D341Med (cell line): ENCODE measurements at regions not wholly inside any gene's neighbourhood (a gene's known extent, or its start where the extent isn't known, plus 50 kb on each side); places are given as distances from the start of the nearest gene placed in this dataset.
"Not testable (repeated sequence)": the region's sequence is repeated elsewhere in the genome, so short reads cannot be mapped to it uniquely, and the experiment has no call there.

Source experiments
- DNase-seq: peaks from one replicate; pipeline ENCODE4 v3.0.0; 2012; ENCODE audit warnings: low spot score

DNA sequence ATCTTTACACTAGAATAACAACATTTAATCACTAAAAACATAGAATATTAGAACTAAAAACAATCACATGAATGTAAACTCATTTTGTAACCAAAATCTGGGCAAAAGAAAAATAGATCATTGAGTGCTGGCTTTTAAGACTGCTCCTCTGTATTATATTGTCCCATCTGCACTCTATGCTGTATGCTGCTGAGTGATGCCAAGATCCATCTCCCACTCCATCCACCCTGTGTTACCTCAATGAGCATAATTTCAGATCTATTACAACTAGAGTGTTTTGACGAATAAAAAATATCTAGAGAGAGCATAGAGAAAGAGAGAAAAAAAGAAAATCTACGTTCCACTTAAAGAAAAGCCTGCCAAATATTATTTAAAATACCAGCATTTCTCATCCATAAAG lies 1060.4 kb downstream of the ZPLD1 start:
- no peak for DNase-seq

DNA sequence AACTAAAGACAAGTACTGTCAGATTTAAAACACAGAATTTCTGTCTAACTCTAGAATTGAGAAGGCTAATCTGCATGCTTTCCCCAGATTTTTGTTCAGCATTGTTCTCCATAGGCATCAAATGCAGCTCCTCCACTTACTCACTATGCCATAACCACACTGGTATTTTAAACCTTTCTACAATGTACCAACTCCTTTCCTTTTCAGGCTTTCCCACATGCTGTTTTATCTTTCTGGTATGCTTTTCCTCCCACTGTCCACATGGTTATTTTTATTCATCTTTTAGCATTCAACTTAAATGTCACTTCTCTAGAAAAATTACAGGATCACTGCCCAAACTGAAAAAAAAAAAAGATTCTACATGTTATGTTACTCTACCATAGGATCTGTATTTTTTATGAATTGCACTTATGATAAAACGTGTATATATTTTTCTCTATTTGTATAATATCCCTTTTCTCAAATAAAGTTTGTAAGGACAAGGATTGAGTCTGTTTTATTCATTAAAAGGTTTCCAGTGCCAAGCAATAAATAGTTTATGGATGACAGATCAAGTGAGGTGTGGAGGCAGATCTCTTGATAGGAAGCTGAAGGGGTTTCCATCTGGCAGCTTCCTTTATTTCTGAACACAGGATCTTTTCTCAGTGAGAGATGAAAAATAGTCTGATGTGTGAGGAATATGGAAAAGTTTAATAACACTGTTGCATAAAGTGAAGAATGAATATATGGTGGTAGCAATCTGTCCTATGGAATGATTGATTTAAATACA lies 1064.5 kb downstream of the ZPLD1 start:
- DNase-seq, result no peak

DNA sequence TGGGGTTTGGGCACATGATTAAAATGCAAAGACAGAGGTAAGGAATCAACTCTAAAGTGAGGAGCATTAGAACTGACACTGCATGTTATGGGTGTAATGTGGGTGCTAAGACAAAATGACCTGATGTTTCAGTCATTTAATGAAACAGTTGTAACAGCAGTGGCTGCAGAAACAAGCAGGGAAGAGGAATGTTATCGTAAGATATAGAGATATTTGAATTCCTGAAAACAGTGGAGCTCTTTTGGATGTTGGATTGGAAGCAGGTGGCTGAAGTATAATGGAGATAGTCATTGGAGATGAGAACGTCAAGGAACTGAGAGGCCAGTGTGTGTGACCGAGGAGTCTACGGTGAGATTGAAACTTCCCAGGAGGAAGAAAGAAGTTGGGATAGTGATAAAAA lies 1065.2 kb downstream of the ZPLD1 start:
- DNase-seq, result no peak

DNA sequence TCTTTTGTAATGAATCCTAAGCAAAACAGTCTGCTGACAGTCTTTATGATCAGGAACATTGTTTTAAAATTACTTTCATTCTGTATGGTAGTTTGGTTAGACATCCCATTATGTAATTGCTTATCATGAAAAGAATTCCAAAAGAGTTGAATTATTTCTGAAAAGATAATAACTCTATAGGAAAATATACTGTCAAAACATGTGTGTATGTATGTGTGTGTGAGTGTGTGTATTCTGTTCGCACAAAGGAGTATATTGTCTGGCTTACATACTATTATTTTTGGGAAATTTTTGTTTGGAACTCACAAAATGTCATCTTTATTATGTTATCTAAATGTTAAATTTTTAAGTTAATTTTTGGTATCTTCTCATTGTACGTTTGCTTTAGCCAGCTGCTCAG lies 1075.9 kb downstream of the ZPLD1 start:
- DNase-seq, result no peak

DNA sequence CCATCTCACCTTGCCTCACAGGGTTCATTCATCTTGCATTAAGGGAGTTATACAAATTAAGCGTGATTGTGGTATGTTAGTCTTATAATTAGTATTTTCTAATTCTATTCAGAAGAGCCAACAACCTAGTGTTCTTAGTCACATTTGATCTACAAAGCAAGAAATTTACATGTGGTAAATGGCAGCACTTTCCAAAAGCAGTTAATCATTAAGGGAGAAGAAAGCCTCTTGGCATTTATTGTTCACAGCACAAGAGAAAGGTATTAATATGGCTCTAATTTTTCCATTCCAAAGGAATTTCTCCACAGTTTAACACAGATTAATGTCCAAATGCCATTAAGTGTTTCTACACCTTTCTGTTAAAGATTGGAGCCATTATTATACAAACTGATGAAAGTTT lies 1077.1 kb downstream of the ZPLD1 start:
- DNase-seq, result no peak

DNA sequence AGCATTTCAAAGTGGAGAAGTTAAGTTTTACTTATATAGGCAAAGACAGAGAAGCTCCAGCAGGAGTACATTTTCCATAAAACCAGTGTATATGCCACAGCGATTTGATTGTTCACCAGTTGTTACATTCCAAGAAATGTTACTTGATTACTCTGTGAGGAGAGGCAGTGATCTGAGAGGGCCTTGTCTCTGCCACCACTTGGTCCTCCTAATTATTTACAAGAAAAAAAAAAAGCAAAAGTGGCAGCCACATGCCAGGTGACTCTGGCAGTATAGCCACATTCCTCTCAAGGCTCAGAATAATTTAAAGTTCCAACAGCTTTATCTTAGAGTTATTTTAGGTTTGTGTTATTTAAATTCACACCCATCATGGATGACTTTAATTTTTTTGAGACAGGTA lies 1077.8 kb downstream of the ZPLD1 start:
- DNase-seq, result no peak

DNA sequence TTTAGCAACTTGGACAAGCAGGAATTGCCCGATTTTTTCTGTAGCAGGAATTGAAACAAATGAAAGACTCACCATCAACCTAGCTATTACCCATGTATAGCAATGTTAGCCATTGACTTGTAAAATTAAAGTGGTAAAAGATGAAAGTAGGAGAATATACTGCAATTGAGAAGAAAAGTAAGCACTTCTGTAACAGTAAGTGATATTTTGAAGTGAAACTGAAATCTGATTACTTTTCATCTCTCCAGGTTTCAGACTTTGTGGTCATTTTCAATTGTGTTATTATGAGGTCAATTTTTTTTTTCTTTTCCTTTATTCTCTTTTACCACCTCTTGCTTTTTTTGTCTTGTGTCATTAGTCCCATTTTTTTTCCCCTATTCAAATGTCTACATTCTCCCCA lies 1078.2 kb downstream of the ZPLD1 start:
- DNase-seq, result no peak

DNA sequence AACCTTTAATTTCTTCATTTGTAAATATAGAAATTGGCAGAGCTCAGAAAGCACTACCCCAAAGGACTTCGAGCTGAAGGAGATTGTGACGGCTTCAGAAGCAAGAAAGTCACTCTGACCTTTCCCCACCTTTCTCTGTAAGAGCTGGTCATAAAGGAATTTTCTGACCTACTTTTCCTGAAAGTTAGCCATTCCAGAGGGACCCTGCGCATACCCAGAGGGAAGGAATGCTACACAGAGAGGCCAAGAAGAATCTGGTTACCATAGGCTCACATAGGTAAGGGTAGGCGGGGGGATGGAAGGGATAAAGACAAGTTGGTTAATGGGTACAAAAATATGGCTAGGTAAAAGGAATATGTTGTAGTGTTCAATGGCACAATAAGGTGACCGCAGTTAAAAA lies 1080.3 kb downstream of the ZPLD1 start:
- no peak for DNase-seq

DNA sequence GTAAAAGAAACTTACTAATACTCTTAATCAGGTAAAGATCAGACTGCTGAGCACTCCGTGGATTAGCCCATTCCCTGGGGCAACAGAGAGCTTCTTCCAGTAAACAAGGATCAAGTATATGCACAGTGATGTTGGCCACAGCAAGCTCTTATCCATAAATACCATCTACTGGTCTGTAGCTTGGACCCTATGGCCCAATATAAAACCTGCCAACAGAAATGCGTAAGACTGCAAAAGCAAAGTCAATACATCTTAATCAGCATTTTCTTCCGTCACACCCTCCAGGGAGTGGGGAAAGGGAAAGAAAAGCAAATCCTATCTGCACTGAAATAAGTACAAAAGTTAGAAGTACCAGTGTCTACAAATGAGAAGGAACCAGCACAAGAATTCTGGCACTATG lies 1082.1 kb downstream of the ZPLD1 start:
- peak; percentile 10 for DNase-seq

DNA sequence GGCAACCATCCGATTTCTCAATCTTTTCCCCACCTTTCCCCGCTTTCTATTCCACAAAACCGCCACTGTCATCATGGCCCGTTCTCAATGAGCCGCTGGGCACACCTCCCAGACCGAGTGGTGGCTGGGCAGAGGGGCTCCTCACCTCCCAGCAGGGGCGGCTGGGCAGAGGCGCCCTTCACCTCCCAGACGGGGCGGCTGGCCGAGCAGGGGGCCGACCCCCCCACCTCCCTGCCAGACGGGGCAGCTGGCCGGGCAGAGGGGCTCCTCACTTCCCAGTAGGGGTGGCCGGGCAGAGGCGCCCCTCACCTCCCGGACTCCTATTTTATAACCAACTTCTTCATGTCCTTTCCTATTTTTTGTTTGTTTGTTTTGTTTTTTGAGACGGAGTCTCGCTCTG lies 1096.5 kb downstream of the ZPLD1 start:
- DNase-seq, result not testable (repeated sequence)

DNA sequence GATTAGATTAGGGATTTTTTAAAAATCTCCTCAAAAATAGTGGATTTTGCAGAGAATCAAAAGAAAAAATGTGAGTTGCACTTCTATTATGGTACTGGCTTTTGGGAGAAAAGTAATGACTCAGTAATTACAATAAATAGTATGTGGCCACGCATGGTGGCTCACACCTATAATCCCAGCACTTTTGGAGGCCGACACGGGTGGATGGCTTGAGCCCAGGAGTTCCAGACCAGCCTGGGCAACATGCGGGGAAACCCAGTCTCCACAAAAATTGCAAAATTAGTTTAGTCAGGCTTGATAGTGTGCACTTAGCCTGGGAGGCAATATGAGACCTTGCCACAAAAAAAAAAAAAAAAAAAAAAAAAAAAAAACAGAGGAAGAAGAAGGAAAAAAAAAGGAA lies 1098.2 kb downstream of the ZPLD1 start:
- DNase-seq, result no peak

DNA sequence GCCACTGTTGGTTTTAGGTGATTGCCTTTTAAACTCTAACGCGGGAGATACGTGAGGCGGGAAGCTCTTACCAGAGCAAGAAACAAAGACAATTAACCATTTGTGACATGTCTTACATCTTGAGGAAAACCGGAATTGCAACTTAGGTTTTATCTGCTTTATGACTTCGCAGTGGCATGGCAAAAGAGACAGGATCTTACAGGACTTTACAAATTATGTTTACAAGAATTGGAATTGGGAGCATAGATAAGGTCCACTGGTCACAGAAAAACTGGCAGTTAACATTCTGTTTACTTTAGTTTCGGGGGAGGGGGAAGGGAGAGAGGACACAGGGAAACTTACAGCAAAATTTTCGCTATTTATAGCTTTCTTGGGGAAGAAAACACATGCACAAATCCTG lies 1119.6 kb downstream of the ZPLD1 start:
- no peak for DNase-seq

DNA sequence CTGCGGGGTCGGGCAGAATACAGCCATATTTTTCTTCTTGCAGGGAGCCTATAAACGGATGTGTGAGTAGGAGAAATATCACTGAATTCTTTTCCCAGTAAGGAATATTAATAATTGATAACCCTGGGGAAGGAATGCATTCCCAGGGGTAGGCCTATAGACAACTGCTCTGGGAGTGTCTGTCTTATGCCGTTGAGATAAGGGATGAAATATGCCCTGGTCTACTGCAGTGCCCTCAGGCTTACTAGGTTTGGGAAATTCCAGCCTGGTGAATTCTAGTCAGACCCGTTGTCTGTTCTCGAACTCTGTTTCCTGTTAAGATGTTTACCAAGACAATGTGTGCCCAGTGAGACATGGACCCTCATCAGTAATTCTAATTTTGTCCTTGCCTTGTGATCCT lies 1129.3 kb downstream of the ZPLD1 start:
- DNase-seq, result not testable (repeated sequence)

DNA sequence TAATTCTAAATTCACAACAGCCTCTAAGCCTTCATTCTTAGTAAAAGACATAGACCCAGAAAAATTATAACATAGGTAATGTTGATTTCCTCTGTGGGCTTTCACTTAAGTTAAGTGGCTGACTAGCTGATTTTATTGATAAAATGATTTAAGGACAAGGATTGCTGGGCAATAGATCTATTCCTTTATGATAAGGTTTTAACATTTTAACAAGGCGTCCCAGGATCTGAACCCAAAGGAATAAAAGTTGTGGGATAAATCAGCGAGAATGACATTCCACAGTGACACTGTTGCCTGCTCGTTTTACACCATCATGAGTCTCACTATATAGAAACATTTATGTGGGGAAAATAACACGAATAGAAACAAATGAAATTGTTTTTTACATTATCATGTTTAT lies 1151.0 kb downstream of the ZPLD1 start:
- DNase-seq, result no peak

DNA sequence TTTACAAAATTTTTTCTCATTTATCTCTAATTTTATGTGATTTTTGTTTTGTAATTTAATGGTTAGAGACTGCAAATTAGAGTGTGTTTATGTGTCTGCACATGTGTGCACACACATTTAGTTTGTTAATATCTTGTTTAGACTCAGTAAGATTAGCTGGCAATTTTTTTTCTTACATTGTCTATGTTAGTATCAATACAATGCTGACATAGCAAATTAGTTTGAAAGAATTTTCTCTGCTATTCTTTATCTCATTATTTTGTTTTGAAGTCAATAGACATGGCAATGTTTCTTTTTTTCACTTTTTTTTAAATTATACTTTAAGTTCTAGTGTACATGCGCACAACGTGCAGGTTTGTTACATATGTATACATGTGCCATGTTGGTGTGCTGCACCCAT lies 1155.0 kb downstream of the ZPLD1 start:
- no peak for DNase-seq

DNA sequence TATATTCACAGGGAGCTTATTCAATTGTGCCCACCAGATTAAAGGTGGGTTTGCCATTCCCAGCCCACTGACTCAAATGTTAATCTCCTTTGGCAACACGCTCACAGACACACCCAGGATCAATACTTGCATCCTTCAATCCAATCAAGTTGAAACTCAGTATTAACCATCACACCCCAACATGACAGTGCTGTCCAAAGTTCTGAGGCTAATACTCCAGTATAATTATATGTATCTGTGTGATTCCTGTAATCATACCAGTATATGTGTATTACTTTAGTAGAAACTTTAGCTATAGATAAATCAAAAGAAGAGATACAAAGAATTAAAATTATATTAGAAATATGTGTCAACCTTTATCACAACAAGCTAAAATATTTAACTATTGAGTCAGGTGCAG lies 1166.0 kb downstream of the ZPLD1 start:
- no peak for DNase-seq

DNA sequence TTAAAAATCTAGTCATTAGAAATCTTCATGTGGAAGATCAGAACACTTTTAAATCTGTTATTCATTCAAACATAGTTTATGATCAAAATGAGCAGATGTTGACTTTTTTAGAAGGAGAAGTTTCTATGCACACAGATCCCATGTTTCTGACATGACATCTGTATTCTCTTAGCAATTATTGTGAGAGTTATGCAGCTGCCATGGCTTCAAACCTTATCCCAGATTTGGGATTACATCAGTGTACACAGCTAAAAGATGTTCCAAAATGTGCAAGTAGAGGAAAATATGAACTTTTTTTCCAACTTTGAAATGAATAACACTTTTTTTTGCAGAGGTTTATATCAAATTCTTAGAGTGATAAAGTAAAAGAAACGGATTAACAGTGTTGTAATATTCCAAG lies 1166.9 kb downstream of the ZPLD1 start:
- DNase-seq, result no peak

DNA sequence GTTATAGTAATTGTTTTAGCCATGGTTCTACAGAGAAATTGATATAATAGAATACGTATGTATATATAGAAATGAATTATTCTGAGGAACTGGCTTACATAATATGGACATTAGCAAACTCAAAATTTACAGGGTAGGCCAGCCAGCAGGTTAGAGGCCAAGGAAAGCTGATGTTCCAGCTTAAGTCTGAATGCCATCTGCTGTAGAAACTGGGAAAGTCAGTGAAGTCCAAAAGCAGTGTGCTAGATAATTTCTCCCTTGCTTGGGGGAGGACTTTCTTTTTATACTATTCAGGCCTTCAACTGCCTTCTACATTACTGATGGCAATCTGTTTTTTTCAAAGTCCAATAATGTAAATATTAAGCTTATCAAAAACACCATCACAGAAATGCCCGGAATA lies 1174.7 kb downstream of the ZPLD1 start:
- DNase-seq, result peak; percentile 34

DNA sequence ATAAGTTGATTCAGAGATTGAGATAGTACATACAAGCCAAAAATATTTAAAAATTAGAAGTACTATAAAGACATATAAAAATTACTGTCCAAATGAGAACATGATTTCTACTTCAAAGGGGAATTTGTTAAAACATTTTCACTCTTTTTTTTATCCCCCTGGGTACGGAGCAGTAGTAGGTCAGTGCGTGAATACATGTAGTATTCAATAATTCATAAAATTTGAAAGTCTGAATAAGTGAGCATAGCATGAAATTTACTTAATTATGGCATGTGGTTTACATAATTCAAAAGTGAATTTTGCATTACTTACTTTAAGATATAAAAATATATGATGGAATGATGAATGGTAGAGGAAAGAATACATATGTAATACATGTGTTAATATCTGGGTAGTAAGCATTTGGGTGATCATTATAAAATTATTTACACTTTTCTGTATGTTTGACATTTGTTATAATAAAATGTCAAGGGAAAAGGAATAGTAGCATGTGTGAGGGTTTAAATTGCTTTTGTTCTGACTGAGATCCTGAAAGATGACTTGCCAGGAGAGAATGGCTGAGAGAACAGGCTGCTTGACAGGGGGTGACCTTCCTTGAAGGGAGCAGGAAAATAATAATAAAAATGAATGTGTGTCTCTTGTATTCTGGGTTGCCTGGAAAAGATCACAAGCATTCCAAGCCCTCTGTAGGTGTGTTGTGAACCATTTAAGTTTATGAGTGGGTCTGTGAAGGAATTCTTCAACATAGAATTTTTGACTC lies 1178.8 kb downstream of the ZPLD1 start:
- no peak for DNase-seq

DNA sequence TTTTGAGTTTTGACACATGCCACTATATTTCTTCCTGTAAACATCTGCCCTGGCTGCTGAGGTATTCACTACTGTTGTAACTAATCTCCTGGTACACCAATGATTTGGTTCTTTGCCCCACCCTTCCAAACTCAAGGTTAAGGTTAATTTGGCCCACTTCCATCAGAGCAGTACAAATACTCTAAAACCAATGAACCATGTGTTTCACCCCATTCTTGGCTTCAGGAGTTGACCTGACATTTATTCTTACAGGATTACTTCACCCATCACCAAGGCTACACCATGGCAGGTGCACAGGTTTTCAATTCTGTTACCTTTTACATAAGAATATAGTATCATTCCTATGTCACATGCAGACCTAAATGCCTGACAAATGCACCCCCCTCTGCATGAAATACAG lies 1179.9 kb downstream of the ZPLD1 start:
- no peak for DNase-seq

DNA sequence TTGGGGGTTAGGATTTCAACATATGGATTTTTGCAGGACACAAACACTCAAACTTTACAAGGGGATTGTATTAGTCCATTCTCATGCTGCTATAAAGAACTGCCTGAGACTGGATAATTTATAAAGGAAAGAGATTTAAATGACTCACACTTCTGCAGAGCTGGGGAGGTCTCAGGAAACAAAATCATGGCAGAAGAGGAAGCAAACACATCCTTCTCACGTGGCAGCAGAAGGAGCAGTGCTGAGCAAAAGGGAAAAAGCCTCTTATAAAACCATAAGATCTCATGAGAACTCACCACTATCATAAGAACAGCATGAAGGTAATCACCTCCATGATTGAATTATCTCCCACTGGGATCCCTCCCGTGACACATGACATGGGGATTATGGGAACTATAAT lies 1183.1 kb downstream of the ZPLD1 start:
- DNase-seq, result no peak

DNA sequence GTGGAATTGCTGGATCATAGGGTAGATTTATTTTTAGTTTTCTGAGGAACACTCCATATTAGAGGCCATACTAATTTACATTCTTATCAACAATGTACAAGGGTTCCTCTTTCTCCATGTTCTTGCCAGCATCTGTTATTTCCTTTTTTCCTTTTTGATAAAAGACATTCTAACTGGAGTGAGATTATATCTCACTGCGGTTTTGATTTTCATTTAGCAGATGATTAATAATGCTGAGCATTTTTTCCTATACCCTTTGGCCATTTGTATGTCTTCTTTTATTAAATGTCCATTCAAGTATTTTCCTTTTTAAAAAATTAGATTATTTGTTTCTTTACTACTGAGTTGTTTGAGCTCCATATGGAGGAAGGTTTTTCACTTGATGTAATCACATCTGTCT lies 1189.5 kb downstream of the ZPLD1 start:
- no peak for DNase-seq

DNA sequence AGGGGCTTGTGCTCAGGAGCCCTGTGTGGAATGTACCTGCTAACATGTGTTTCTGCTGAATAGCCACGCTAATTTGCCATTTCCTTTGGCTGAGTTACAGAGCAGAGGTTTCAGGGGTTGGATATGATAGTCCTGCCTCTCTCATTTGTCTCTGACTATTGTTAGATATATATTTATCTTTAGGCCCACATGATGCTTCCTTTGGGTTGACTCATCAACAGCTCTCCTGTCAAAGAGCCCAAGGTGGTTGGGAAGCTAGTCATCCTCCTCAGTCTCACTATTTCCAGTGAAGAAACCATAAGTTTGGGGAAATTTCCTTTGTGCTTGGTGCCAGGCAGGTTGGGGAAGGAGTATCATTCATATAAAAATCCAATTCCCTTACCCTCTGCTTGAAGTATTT lies 1194.6 kb downstream of the ZPLD1 start:
- no peak for DNase-seq

DNA sequence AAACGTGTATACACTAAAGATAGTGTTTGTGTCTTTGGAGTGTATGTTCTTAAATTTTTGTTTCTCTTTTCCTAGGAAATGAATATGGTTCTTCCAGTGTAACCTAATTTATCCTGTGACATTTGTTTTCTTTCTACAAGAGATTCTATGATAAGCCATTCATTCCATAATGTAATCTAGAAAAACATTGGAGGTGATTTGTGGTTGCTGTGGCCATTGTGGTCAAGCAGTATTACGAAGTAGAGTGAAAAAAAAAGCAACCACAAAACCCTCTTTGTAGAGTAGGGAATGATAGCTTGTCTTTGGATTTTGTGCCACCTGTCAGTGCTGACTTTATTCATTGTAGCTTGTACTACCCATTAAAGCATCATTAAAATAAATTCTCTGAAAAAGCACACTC lies 1209.6 kb downstream of the ZPLD1 start:
- DNase-seq, result no peak
